GM23248 (cell line): ENCODE measurements at regions not wholly inside any gene's neighbourhood (a gene's known extent, or its start where the extent isn't known, plus 50 kb on each side); places are given as distances from the start of the nearest gene placed in this dataset.

Experiments used
- DNase-seq: peaks from one replicate; pipeline ENCODE4 v3.0.0-alpha.2; 2015
- H2AFZ ChIP-seq: fragments of 200-600 bp; sonication (generic); 2 replicates; pipeline ENCODE4 v1.6.1; 2016; ENCODE audit warnings: antibody characterized with exemption
- H3F3A ChIP-seq: fragments of 200-600 bp; sonication (generic); 2 replicates; pipeline ENCODE4 v1.6.1; 2016; ENCODE audit warnings: mild to moderate bottlenecking, antibody characterized with exemption, mixed run types; ENCODE audit not compliant: insufficient read depth
- H3K27ac ChIP-seq: fragments of 200-600 bp; sonication (generic); 2 replicates; pipeline ENCODE4 v1.5.1; 2016; ENCODE audit warnings: mild to moderate bottlenecking
- H3K27me3 ChIP-seq: fragments of 200-600 bp; sonication (generic); replicated peaks from 2 replicates; pipeline ENCODE4 v1.6.1; 2016; ENCODE audit warnings: mild to moderate bottlenecking; ENCODE audit not compliant: insufficient read depth
- H3K36me3 ChIP-seq: fragments of 200-600 bp; sonication (generic); 2 replicates; pipeline ENCODE4 v1.6.1; 2016; ENCODE audit warnings: low read depth, mild to moderate bottlenecking
- H3K4me1 ChIP-seq: fragments of 200-600 bp; sonication (generic); 2 replicates; pipeline ENCODE4 v1.6.1; 2016; ENCODE audit warnings: mild to moderate bottlenecking; ENCODE audit not compliant: insufficient read depth
- H3K4me2 ChIP-seq: fragments of 200-600 bp; sonication (generic); one replicate; pipeline ENCODE4 v1.6.1; 2016; ENCODE audit warnings: mild to moderate bottlenecking; ENCODE audit not compliant: unreplicated experiment
- H3K4me3 ChIP-seq: fragments of 200-600 bp; sonication (generic); 2 replicates; pipeline ENCODE4 v1.5.1; 2016; ENCODE audit warnings: mild to moderate bottlenecking
- H3K79me2 ChIP-seq: fragments of 200-600 bp; sonication (generic); 2 replicates; pipeline ENCODE4 v1.6.1; 2016; ENCODE audit warnings: mild to moderate bottlenecking; ENCODE audit not compliant: insufficient read depth
- H3K9ac ChIP-seq: fragments of 200-600 bp; sonication (generic); 2 replicates; pipeline ENCODE4 v1.6.1; 2016; ENCODE audit warnings: mild to moderate bottlenecking
- H3K9me2 ChIP-seq: fragments of 200-600 bp; sonication (generic); 2 replicates; pipeline ENCODE4 v1.6.1; 2016; ENCODE audit warnings: mixed run types, mild to moderate bottlenecking, moderate library complexity; ENCODE audit not compliant: insufficient read depth
- H3K9me3 ChIP-seq: fragments of 200-600 bp; sonication (generic); one replicate; pipeline ENCODE4 v1.6.1; 2017; ENCODE audit warnings: low read depth
- H4K20me1 ChIP-seq: fragments of 200-600 bp; sonication (generic); 2 replicates; pipeline ENCODE4 v1.6.0; 2016; ENCODE audit not compliant: insufficient read depth
- EZH2phosphoT487 ChIP-seq: fragments of 200-600 bp; sonication (generic); IDR thresholded peaks from 2 replicates; pipeline ENCODE4 v1.6.1; 2018; ENCODE audit warnings: antibody characterized with exemption, moderate library complexity, mild to moderate bottlenecking, low read depth; ENCODE audit not compliant: insufficient read depth
- WGBS, 2 experiments: methylation state at CpG; one replicate each; pipeline ENCODE4 v1.1.6; 2015 to 2017; ENCODE audit warnings: low lambda C conversion rate in 2 of 2, low coverage in 1 of 2; ENCODE audit errors: missing lambda C conversion rate in 2 of 2; 5-methylcytosine and 5-hydroxymethylcytosine counted together
- in situ Hi-C: fragments of 300-500 bp; cut with MboI; formaldehyde crosslinking; loops from 2 replicates; pipeline ENCODE4 v1.15.0; 2020

GRCh38 chrX:110846071-110846470, 50.5 kb upstream of the CHRDL1 start:
- Histone ChIP-seq H3K27ac (no peak overlapping the region), H3K79me2 (no peaks in the 10 kb centered on the region), H3K9me2 (no peaks in the 10 kb centered on the region), H3K9me3 (no peaks in the 10 kb centered on the region), H3K4me2 (no peak overlapping the region), H3K9ac (no peak overlapping the region), H3K36me3 (no peaks in the 10 kb centered on the region), H3K4me3 (no peak overlapping the region), H3K27me3 (no peaks in the 10 kb centered on the region), H3F3A (no peaks in the 10 kb centered on the region), H4K20me1 (no peaks in the 10 kb centered on the region), H2AFZ (no peak overlapping the region), H3K4me1 (no peaks in the 10 kb centered on the region)
- DNase-seq = no peak
- 90 to 100% methylated on average over 1 of the region's 1 CpG for WGBS, 2 experiments
- in situ Hi-C loops = no loop called here
- TF ChIP-seq EZH2phosphoT487 = no peak
